SU-DHL-6 (cell line): ENCODE measurements at regions not wholly inside any gene's neighbourhood (a gene's known extent, or its start where the extent isn't known, plus 50 kb on each side); places are given as distances from the start of the nearest gene placed in this dataset.

Experiments
- H2AFZ ChIP-seq: fragments of 200-600 bp; sonication (generic); 2 replicates; pipeline ENCODE4 v1.6.1; 2014; ENCODE audit warnings: low read depth, mild to moderate bottlenecking, moderate library complexity, mixed read lengths, antibody characterized with exemption, low read length; ENCODE audit not compliant: severe bottlenecking
- H3F3A ChIP-seq: fragments of 200-600 bp; shearing (Covaris generic); 2 replicates; pipeline ENCODE4 v1.6.0; 2016; ENCODE audit warnings: antibody characterized with exemption, mild to moderate bottlenecking; ENCODE audit not compliant: insufficient read depth
- H3K27ac ChIP-seq: fragments of 200-600 bp; sonication (generic); 2 replicates; pipeline ENCODE4 v1.5.1; 2016; ENCODE audit warnings: low read depth, mild to moderate bottlenecking, low read length, moderate library complexity, mixed read lengths
- H3K27me3 ChIP-seq: fragments of 200-600 bp; sonication (generic), shearing (Covaris generic); 2 replicates; pipeline ENCODE4 v1.6.0; 2014; ENCODE audit warnings: mild to moderate bottlenecking, low read length
- H3K36me3 ChIP-seq: fragments of 200-600 bp; sonication (generic); 2 replicates; pipeline ENCODE4 v1.6.1; 2014; ENCODE audit warnings: mild to moderate bottlenecking, low read length, mixed read lengths
- H3K4me2 ChIP-seq: fragments of 300-600, 200-600 bp; shearing (Covaris generic), sonication (generic); 2 replicates; pipeline ENCODE4 v1.6.0; 2014; ENCODE audit warnings: low read length, low read depth, mild to moderate bottlenecking; ENCODE audit not compliant: poor library complexity, severe bottlenecking
- H3K4me3 ChIP-seq: fragments of 200-600 bp; sonication (generic); 2 replicates; pipeline ENCODE4 v1.5.1; 2014; ENCODE audit warnings: antibody characterized with exemption, low read length, mild to moderate bottlenecking, mixed read lengths; ENCODE audit not compliant: insufficient read depth, poor library complexity, severe bottlenecking
- H3K79me2 ChIP-seq: fragments of 200-600 bp; sonication (generic); 2 replicates; pipeline ENCODE4 v1.6.1; 2014; ENCODE audit warnings: mild to moderate bottlenecking, low read length, moderate library complexity; ENCODE audit not compliant: insufficient read depth
- H3K9ac ChIP-seq: fragments of 200-600 bp; sonication (generic); 2 replicates; pipeline ENCODE4 v1.7.0; 2014; ENCODE audit warnings: mild to moderate bottlenecking, low read length
- H3K9me2 ChIP-seq: fragments of 200-600 bp; sonication (generic); replicated peaks from 2 replicates; pipeline ENCODE4 v1.6.1; 2014; ENCODE audit warnings: low read length; ENCODE audit not compliant: insufficient read depth
- H3K9me3 ChIP-seq: fragments of 200-600 bp; sonication (generic); 2 replicates; pipeline ENCODE4 v1.6.1; 2014; ENCODE audit warnings: low read length, mixed read lengths; ENCODE audit not compliant: insufficient read depth
- H4K20me1 ChIP-seq: fragments of 200-600 bp; sonication (generic); 2 replicates; pipeline ENCODE4 v1.6.1; 2014; ENCODE audit warnings: low read depth, mild to moderate bottlenecking, antibody characterized with exemption, low read length, moderate library complexity, mixed read lengths
- EZH2phosphoT487 ChIP-seq: fragments of 200-600 bp; sonication (generic), shearing (Covaris generic); conservative IDR thresholded peaks from 2 replicates; pipeline ENCODE4 v1.6.1; 2018; ENCODE audit warnings: mild to moderate bottlenecking, antibody characterized with exemption, low read length, moderate library complexity, mixed read lengths
- TF ChIP-seq, protein P1 (sequence below): fragments of 200-600 bp; sonication (generic); IDR thresholded peaks from one replicate; pipeline ENCODE4 v1.5.1; 2017; ENCODE audit warnings: antibody characterized with exemption, mild to moderate bottlenecking, low read length, moderate library complexity; ENCODE audit not compliant: insufficient read depth, poor library complexity, severe bottlenecking

DNA sequence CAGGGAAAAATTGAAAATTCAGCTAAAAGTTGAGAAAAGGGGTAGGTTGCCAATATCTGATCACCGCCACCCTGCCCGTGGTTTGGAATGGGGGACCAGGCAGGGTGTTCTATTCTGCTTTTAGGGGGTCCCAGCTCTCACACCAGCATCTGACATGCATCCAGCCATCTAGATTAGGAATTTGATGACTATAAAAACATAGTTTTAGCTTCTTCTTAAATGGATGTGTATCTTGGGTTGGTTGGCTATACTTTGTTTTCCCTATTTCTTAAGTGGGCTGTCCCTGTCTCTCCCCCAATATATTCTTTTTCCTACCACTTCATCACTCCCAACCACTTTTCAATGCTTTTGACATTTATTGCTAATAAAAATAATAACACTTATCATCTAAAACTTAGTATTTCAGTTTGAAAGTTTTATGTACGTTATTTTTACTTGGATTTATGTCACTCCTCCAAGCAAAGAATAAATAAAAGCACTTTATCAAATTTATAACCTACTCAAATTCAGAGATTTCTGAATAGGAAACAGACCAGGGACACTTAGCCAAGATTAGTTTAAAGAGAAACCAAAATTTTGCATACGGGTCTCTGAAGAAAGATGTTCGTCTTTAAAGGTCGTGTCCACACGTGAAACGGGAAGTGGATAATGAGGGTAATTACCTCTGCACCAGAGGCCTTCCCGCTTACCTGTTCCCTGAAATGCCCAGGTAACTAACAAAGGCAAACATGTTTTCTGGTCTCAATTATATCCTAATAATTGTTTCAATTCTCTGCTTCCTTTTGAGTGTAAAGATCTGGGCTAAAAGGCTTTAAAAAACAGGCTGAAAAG lies 233.2 kb upstream of the AUTS2 start:
- Histone ChIP-seq H2AFZ (no peak overlapping the region), H3K36me3 (no peaks in the 10 kb centered on the region), H3K27ac (no peak overlapping the region), H3K4me3 (no peak overlapping the region), H3K27me3 (no peaks in the 10 kb centered on the region), H3K9me2 (no peaks in the 10 kb centered on the region), H3K9me3 (no peaks in the 10 kb centered on the region), H3K79me2 (no peaks in the 10 kb centered on the region), H3F3A (no peaks in the 10 kb centered on the region), H3K4me2 (no peak overlapping the region), H3K9ac (no peak overlapping the region), H4K20me1 (no peaks in the 10 kb centered on the region)
- TF ChIP-seq, protein P1, sequence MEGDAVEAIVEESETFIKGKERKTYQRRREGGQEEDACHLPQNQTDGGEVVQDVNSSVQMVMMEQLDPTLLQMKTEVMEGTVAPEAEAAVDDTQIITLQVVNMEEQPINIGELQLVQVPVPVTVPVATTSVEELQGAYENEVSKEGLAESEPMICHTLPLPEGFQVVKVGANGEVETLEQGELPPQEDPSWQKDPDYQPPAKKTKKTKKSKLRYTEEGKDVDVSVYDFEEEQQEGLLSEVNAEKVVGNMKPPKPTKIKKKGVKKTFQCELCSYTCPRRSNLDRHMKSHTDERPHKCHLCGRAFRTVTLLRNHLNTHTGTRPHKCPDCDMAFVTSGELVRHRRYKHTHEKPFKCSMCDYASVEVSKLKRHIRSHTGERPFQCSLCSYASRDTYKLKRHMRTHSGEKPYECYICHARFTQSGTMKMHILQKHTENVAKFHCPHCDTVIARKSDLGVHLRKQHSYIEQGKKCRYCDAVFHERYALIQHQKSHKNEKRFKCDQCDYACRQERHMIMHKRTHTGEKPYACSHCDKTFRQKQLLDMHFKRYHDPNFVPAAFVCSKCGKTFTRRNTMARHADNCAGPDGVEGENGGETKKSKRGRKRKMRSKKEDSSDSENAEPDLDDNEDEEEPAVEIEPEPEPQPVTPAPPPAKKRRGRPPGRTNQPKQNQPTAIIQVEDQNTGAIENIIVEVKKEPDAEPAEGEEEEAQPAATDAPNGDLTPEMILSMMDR, result no peak
- TF ChIP-seq EZH2phosphoT487, result no peak

DNA sequence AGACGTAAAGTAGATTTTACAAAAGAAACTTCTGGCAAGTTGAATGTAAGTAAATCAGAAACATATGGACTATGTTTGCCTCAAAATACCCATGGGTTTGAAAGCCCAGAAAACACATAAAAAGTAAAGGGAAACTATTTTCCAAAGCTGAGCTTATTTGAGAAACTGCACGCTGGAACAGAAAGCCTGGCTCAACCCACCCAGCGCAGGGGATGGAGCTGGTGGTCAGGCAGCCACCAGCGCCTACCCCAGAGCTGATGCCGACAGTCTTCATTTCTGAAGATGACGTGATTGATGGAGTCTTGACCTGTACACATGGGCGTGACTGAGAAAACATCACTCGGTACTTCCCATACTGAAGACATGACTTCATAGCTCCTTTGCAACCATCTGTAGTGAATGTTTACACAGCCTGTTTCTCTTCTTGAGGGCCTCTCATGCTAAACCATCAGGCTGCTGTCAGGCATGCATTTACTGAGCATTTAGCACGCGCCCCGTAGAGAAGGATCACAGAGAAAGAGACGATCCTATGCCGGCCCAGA lies 232.6 kb upstream of the AUTS2 start:
- Histone ChIP-seq H3F3A (no peaks in the 10 kb centered on the region), H3K27me3 (no peaks in the 10 kb centered on the region), H3K9me3 (no peaks in the 10 kb centered on the region), H3K9ac (no peak overlapping the region), H3K79me2 (no peaks in the 10 kb centered on the region), H3K27ac (no peak overlapping the region), H3K4me3 (no peak overlapping the region), H3K9me2 (no peaks in the 10 kb centered on the region), H2AFZ (no peak overlapping the region), H3K36me3 (no peaks in the 10 kb centered on the region), H3K4me2 (no peak overlapping the region), H4K20me1 (no peaks in the 10 kb centered on the region)
- no peak for TF ChIP-seq EZH2phosphoT487
- TF ChIP-seq, protein P1, result no peak

DNA sequence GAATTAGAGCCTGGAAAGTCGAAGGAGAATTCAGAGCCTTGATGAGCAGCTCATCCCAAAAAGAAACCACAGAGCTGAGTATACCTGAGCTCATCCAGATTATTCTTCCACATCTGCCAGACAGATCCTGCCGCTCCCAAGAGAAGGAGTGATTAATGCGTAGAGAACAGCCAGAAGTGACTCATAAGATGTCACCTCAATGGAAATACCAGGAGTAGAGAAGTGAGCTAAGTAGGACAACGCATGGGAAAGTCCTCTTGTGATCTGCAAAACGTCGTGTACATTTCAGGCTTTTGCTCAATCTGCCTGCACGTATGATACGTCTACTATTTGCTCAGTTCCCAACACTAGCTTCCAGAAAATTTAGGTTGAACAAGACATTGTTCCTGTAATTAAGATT lies 230.5 kb upstream of the AUTS2 start:
- Histone ChIP-seq H3K9ac (no peak overlapping the region), H2AFZ (no peak overlapping the region), H3K27ac (no peak overlapping the region), H3F3A (no peaks in the 10 kb centered on the region), H3K9me3 (no peaks in the 10 kb centered on the region), H3K79me2 (no peaks in the 10 kb centered on the region), H3K27me3 (no peaks in the 10 kb centered on the region), H4K20me1 (no peaks in the 10 kb centered on the region), H3K9me2 (no peaks in the 10 kb centered on the region), H3K4me2 (no peak overlapping the region), H3K4me3 (no peak overlapping the region), H3K36me3 (no peaks in the 10 kb centered on the region)
- TF ChIP-seq, protein P1, result no peak
- no peak for TF ChIP-seq EZH2phosphoT487
